HepG2 (cell line): ENCODE measurements at regions not wholly inside any gene's neighbourhood (a gene's known extent, or its start where the extent isn't known, plus 50 kb on each side); places are given as distances from the start of the nearest gene placed in this dataset.
A peak's percentile ranks its signal among the peaks of the same experiment; 100 is the strongest.

Source experiments
- ATF3 ChIP-seq: sonication (generic); formaldehyde crosslinking; IDR thresholded peaks from 2 replicates; pipeline ENCODE4 v1.4.0; 2020; ENCODE audit warnings: missing genetic modification reagents
- CSRNP1 ChIP-seq: sonication (generic); formaldehyde crosslinking; IDR thresholded peaks from 2 replicates; pipeline ENCODE4 v1.8.1; 2023; ENCODE audit warnings: mild to moderate bottlenecking, missing genetic modification reagents
- ESRRA ChIP-seq: sonication (generic); formaldehyde crosslinking; IDR thresholded peaks from 2 replicates; pipeline ENCODE4 v1.5.1; 2020; ENCODE audit warnings: mild to moderate bottlenecking, low read depth, missing genetic modification reagents
- ETV5 ChIP-seq: IDR thresholded peaks from 2 replicates; pipeline ENCODE4 v1.6.1; 2018; ENCODE audit warnings: missing biosample characterization, missing genetic modification reagents, inconsistent platforms, borderline replicate concordance
- HMG20B ChIP-seq: conservative IDR thresholded peaks from 2 replicates; pipeline ENCODE4 v1.6.1; 2016; ENCODE audit warnings: missing genetic modification reagents, missing compliant biosample characterization
- HNF4A ChIP-seq: sonication (generic); formaldehyde crosslinking; IDR thresholded peaks from 2 replicates; pipeline ENCODE4 v1.4.0; 2020; ENCODE audit warnings: missing genetic modification reagents
- KAT8 ChIP-seq: IDR thresholded peaks from 2 replicates; pipeline ENCODE4 v1.6.1; 2016; ENCODE audit warnings: missing genetic modification reagents, missing compliant biosample characterization
- MAX ChIP-seq: IDR thresholded peaks from 2 replicates; pipeline ENCODE4 v1.6.1; 2012; ENCODE audit warnings: inconsistent platforms
- MED13 ChIP-seq: sonication (generic); formaldehyde crosslinking; IDR thresholded peaks from 2 replicates; pipeline ENCODE4 v1.5.0; 2020; ENCODE audit warnings: missing genetic modification reagents
- MED8 ChIP-seq: sonication (generic); formaldehyde crosslinking; IDR thresholded peaks from 2 replicates; pipeline ENCODE4 v1.8.1; 2023; ENCODE audit warnings: mild to moderate bottlenecking, missing genetic modification reagents; ENCODE audit not compliant: insufficient replicate concordance
- NFE2 ChIP-seq: sonication (generic); formaldehyde crosslinking; IDR thresholded peaks from 2 replicates; pipeline ENCODE4 v1.4.0; 2020; ENCODE audit warnings: missing genetic modification reagents
- NR2F1 ChIP-seq, 2 experiments: fragments of 450-650 bp in 1 of 2; formaldehyde crosslinking in 1 of 2; IDR thresholded peaks; 2 replicates each; pipeline versions ENCODE4 v1.5.0 to v1.6.1; 2016 to 2020; ENCODE audit warnings: mild to moderate bottlenecking in 1 of 2, missing compliant biosample characterization in 1 of 2, missing genetic modification reagents in 1 of 2, moderate library complexity in 1 of 2
- PHF8 ChIP-seq: sonication (generic); formaldehyde crosslinking; IDR thresholded peaks from 2 replicates; pipeline ENCODE4 v1.5.0; 2020; ENCODE audit warnings: missing genetic modification reagents
- RBAK ChIP-seq: sonication (generic); formaldehyde crosslinking; IDR thresholded peaks from 2 replicates; pipeline ENCODE4 v1.5.1; 2020; ENCODE audit warnings: mild to moderate bottlenecking, missing genetic modification reagents
- SMARCC2 ChIP-seq: fragments of 450-650 bp; IDR thresholded peaks from 2 replicates; pipeline ENCODE4 v1.6.1; 2017; ENCODE audit warnings: antibody characterized with exemption, mild to moderate bottlenecking
- SNAPC2 ChIP-seq: sonication (generic); formaldehyde crosslinking; IDR thresholded peaks from 2 replicates; pipeline ENCODE4 v1.8.1; 2022; ENCODE audit warnings: mild to moderate bottlenecking, missing genetic modification reagents
- ZBTB26 ChIP-seq: IDR thresholded peaks from 2 replicates; pipeline ENCODE4 v1.6.1; 2016; ENCODE audit warnings: missing compliant biosample characterization, missing genetic modification reagents, borderline replicate concordance
- ZFP36L2 ChIP-seq: sonication (generic); formaldehyde crosslinking; IDR thresholded peaks from 2 replicates; pipeline ENCODE4 v1.4.0; 2020; ENCODE audit warnings: missing genetic modification reagents
- ZNF362 ChIP-seq: sonication (generic); formaldehyde crosslinking; IDR thresholded peaks from 2 replicates; pipeline ENCODE4 v1.4.0; 2020; ENCODE audit warnings: missing genetic modification reagents, mild to moderate bottlenecking, borderline replicate concordance
- ZNF564 ChIP-seq: sonication (generic); formaldehyde crosslinking; IDR thresholded peaks from 2 replicates; pipeline ENCODE4 v1.8.1; 2023; ENCODE audit warnings: mild to moderate bottlenecking, missing genetic modification reagents
- ZNF598 ChIP-seq: sonication (generic); formaldehyde crosslinking; IDR thresholded peaks from 2 replicates; pipeline ENCODE4 v1.5.1; 2020; ENCODE audit warnings: mild to moderate bottlenecking, missing genetic modification reagents, borderline replicate concordance
- ZNF605 ChIP-seq: sonication (generic); formaldehyde crosslinking; IDR thresholded peaks from 2 replicates; pipeline ENCODE4 v1.8.0; 2022; ENCODE audit warnings: mild to moderate bottlenecking, missing genetic modification reagents
- ZNF713 ChIP-seq: sonication (generic); formaldehyde crosslinking; IDR thresholded peaks from 2 replicates; pipeline ENCODE4 v1.4.0; 2020; ENCODE audit warnings: mild to moderate bottlenecking, missing genetic modification reagents
- ZNF746 ChIP-seq: sonication (generic); formaldehyde crosslinking; IDR thresholded peaks from 2 replicates; pipeline ENCODE4 v1.8.0; 2022; ENCODE audit warnings: mild to moderate bottlenecking, missing genetic modification reagents
- ZNF792 ChIP-seq: IDR thresholded peaks from 2 replicates; pipeline ENCODE4 v1.6.1; 2016
- ZSCAN9 ChIP-seq: IDR thresholded peaks from 2 replicates; pipeline ENCODE4 v1.6.1; 2016; ENCODE audit warnings: borderline replicate concordance

GRCh38 chr20:50389438-50389807, 120.8 kb upstream of the PTPN1 start (continued):
- TF ChIP-seq MAX: 0 out of 2 replicates have a peak, but pooled peaks have one; percentile 3
- 0 out of 2 replicates have a peak, but pooled peaks have one; percentile 18 for TF ChIP-seq ZNF713
- peak; percentile 18 for TF ChIP-seq PHF8 (CRISPR knock-in tag)
- TF ChIP-seq ZNF605 (CRISPR knock-in tag): peak; percentile 12; the same call in 1 of the 2 replicates
- TF ChIP-seq MED8: peak; percentile 64
- peak; percentile 29; the same call in 1 of the 2 replicates for TF ChIP-seq SMARCC2
- peak; percentile 91 for TF ChIP-seq ZNF746
- TF ChIP-seq KAT8 (CRISPR knock-in tag): peak; percentile 83
- TF ChIP-seq ZNF362 (CRISPR knock-in tag): peak; percentile 55; the same call in 1 of the 2 replicates
- TF ChIP-seq CSRNP1: 0 out of 2 replicates have a peak, but pooled peaks have one; percentile 10
- TF ChIP-seq ZSCAN9 (CRISPR knock-in tag): peak; percentile 92; the same call in 1 of the 2 replicates
- TF ChIP-seq MED13: peak; percentile 74; the same call in 1 of the 2 replicates
- TF ChIP-seq ESRRA (CRISPR knock-in tag): peak; percentile 14; the same call in 1 of the 2 replicates
- no peak for TF ChIP-seq ZNF598
- TF ChIP-seq ZNF792: no peak
- no peak for TF ChIP-seq ZNF564 (CRISPR knock-in tag)
- TF ChIP-seq ZBTB26 (CRISPR knock-in tag): peak; percentile 90; the same call in 1 of the 2 replicates
- peak; percentile 91 for TF ChIP-seq HNF4A (CRISPR knock-in tag)
- peak; percentile 88; the same call in 1 of the 2 replicates for TF ChIP-seq ETV5 (CRISPR knock-in tag)
- TF ChIP-seq ATF3 (CRISPR knock-in tag): no peak
- TF ChIP-seq RBAK (CRISPR knock-in tag): no peak
- TF ChIP-seq NFE2: no peak; the same call in 1 of the 2 replicates
- no peak for TF ChIP-seq ZFP36L2 (CRISPR knock-in tag)
- TF ChIP-seq NR2F1 (CRISPR knock-in tag; IDR thresholded peaks at IDR 0.05): peak in 1 of 2 experiments; percentile 78; a peak in 3 of 4 replicates
- 0 out of 2 replicates have a peak, but pooled peaks have one; percentile 9 for TF ChIP-seq SNAPC2 (CRISPR knock-in tag)
- peak; percentile 84 for TF ChIP-seq HMG20B
